ENCODE measurements at regions not wholly inside any gene's neighbourhood (a gene's known extent, or its start where the extent isn't known, plus 50 kb on each side); places are given as distances from the start of the nearest gene placed in this dataset.

DNA sequence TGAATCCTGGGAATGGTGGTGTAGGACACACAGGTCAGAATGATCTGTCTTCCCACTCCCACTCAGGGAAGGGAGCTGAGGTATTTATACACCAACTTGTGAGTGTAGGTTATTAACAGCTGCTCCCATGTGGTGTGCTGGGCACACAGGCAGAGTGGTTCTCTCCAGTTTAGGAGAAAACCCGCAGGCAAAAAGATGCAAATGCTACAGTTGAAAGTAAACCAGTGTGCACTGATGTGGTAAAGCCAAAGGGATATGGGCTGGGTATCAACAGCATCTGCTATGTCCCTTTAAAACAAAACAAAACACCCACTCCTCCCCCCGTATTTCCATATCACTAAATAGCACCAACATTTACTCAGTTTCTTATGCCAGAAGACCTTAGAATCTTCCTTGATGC is 75.4 kb upstream of the SYT13 start:
- Histone ChIP-seq H3K4me1 (no peaks in the 10 kb centered on the region), H3K36me3 (ENCODE audit: control insufficient read depth, insufficient read depth, low read length) (no peaks in the 10 kb centered on the region), H3K9me3 (no peaks in the 10 kb centered on the region), H3K4me3 (ENCODE audit: low read depth, low read length) (no peak overlapping the region), H3K27me3 (replicated peaks; ENCODE audit: control insufficient read depth, insufficient read depth, low read length) (peaks cover 2% of the 10 kb centered on the region)
- no TSS peak for BruUV-seq (replicated peaks)
- Mint-ChIP-seq H3K27me3 (ENCODE audit: insufficient read depth, unreplicated experiment) (peaks cover 31% of the 10 kb centered on the region), H3K9me3 (ENCODE audit: unreplicated experiment) (no peaks in the 10 kb centered on the region), H3K4me1 (ENCODE audit: low read depth, unreplicated experiment) (no peaks in the 10 kb centered on the region), H3K36me3 (ENCODE audit: insufficient read depth, unreplicated experiment) (no peaks in the 10 kb centered on the region), H3K27ac (ENCODE audit: unreplicated experiment) (no peak overlapping the region), H3K4me3 (ENCODE audit: unreplicated experiment) (no peak overlapping the region)
- POLR2A ChIA-PET, result no interaction called here
- TF ChIP-seq, protein P1, sequence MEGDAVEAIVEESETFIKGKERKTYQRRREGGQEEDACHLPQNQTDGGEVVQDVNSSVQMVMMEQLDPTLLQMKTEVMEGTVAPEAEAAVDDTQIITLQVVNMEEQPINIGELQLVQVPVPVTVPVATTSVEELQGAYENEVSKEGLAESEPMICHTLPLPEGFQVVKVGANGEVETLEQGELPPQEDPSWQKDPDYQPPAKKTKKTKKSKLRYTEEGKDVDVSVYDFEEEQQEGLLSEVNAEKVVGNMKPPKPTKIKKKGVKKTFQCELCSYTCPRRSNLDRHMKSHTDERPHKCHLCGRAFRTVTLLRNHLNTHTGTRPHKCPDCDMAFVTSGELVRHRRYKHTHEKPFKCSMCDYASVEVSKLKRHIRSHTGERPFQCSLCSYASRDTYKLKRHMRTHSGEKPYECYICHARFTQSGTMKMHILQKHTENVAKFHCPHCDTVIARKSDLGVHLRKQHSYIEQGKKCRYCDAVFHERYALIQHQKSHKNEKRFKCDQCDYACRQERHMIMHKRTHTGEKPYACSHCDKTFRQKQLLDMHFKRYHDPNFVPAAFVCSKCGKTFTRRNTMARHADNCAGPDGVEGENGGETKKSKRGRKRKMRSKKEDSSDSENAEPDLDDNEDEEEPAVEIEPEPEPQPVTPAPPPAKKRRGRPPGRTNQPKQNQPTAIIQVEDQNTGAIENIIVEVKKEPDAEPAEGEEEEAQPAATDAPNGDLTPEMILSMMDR (IDR thresholded peaks at IDR 0.05; ENCODE audit: insufficient read depth in 1 of 2, low read depth in 1 of 2, low read length in 1 of 2, severe bottlenecking in 1 of 2, unreplicated experiment in 1 of 2), result no peak
- intact Hi-C loops (cut with micrococcal nuclease; ENCODE audit: unreplicated experiment), result no loop called here
- CTCF ChIA-PET, result interaction anchor here (1.9 kb wide), 1 partner anchor 10 kb away, joined by 6 read pairs; no protein-coding TSS in a partner anchor
- DNase-seq, result no peak

DNA sequence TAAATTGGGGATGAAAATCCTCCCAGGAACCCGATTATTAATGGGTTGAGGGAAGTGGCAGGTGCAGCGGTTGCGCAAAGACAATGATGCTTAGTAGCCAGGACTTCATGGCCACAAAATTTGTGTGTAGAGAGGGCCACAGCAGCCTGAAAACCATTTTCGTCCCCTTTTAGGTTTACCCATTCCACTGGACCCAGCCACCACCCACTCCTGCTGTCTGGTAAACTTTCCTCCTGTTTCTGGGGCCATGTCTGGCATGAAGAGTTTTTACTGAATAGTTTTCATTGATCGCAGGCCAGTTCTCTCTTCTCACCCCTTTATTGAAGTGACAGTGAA is 69.5 kb upstream of the SYT13 start:
- DNase-seq, result no peak
- TF ChIP-seq, protein P1 (IDR thresholded peaks at IDR 0.05; ENCODE audit: insufficient read depth in 1 of 2, low read depth in 1 of 2, low read length in 1 of 2, severe bottlenecking in 1 of 2, unreplicated experiment in 1 of 2), result no peak
- Histone ChIP-seq H3K4me1 (no peaks in the 10 kb centered on the region), H3K27me3 (replicated peaks; ENCODE audit: control insufficient read depth, insufficient read depth, low read length) (no peaks in the 10 kb centered on the region; the same call in 1 of the 2 replicates), H3K4me3 (ENCODE audit: low read depth, low read length) (no peak overlapping the region), H3K36me3 (ENCODE audit: control insufficient read depth, insufficient read depth, low read length) (no peaks in the 10 kb centered on the region), H3K9me3 (no peaks in the 10 kb centered on the region)
- Mint-ChIP-seq H3K9me3 (ENCODE audit: unreplicated experiment) (no peaks in the 10 kb centered on the region), H3K4me3 (ENCODE audit: unreplicated experiment) (no peak overlapping the region), H3K27ac (ENCODE audit: unreplicated experiment) (no peak overlapping the region), H3K4me1 (ENCODE audit: low read depth, unreplicated experiment) (no peaks in the 10 kb centered on the region), H3K27me3 (ENCODE audit: insufficient read depth, unreplicated experiment) (peaks cover 26% of the 10 kb centered on the region), H3K36me3 (ENCODE audit: insufficient read depth, unreplicated experiment) (no peaks in the 10 kb centered on the region)
- intact Hi-C loops (cut with micrococcal nuclease; ENCODE audit: unreplicated experiment), result no loop called here
- ChIA-PET CTCF (no interaction called here), POLR2A (no interaction called here)
- no TSS peak for BruUV-seq (replicated peaks)

DNA sequence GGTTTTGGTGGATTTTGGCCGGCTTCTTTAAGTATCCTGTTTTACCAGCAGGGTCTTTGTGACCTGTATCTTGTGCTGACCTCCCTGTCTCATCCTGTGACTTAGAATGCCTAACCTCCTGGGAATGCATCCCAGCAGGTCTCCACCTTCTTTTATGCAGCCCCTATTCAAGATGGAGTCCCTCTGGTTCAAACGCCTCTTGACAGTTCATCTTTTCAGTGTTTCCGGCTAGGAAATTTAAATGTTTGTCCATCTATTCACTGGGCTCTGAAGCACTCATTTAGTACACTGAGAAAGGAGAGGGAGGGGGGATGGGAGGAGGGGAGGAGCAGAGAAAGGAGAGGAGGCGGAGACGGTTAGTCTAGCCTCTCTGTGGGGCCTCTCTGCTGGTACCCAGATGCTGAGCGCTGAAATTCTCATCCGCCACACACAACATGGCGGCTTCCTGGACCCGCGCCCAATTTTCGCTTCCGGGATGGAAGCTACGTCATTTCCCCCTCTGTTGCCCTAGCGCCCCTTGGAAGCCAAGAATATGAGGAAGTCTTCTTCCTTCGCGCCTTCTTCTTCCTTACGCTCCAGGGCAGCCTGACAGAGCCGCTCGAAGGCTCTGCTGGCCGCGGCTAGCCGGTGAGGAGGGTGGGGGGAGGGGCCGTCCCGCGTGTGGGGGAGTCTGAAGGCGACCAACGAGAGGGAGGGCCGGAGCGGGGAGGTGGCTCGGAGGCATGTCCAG is 69.0 kb upstream of the SYT13 start:
- Mint-ChIP-seq H3K9me3 (ENCODE audit: unreplicated experiment) (no peaks in the 10 kb centered on the region), H3K36me3 (ENCODE audit: insufficient read depth, unreplicated experiment) (no peaks in the 10 kb centered on the region), H3K27ac (ENCODE audit: unreplicated experiment) (no peak overlapping the region), H3K4me3 (ENCODE audit: unreplicated experiment) (no peak overlapping the region), H3K27me3 (ENCODE audit: insufficient read depth, unreplicated experiment) (peaks cover 26% of the 10 kb centered on the region), H3K4me1 (ENCODE audit: low read depth, unreplicated experiment) (no peaks in the 10 kb centered on the region)
- no peaks in the 10 kb centered on the region; the same call in 1 of the 2 replicates for H3K27me3 ChIP-seq (replicated peaks; ENCODE audit: control insufficient read depth, insufficient read depth, low read length)
- H3K36me3 ChIP-seq (ENCODE audit: control insufficient read depth, insufficient read depth, low read length), result no peaks in the 10 kb centered on the region
- no peaks in the 10 kb centered on the region for H3K4me1 ChIP-seq
- ChIA-PET CTCF (no interaction called here), POLR2A (no interaction called here)
- BruUV-seq (replicated peaks), result no TSS peak
- intact Hi-C loops (cut with micrococcal nuclease; ENCODE audit: unreplicated experiment), result no loop called here
- no peak for DNase-seq
- no peak overlapping the region for H3K4me3 ChIP-seq (ENCODE audit: low read depth, low read length)
- no peaks in the 10 kb centered on the region for H3K9me3 ChIP-seq
- TF ChIP-seq, protein P1 (IDR thresholded peaks at IDR 0.05; ENCODE audit: insufficient read depth in 1 of 2, low read depth in 1 of 2, low read length in 1 of 2, severe bottlenecking in 1 of 2, unreplicated experiment in 1 of 2), result no peak

Measured in Caco-2 (cell line).